ENCODE measurements at regions not wholly inside any gene's neighbourhood (a gene's known extent, or its start where the extent isn't known, plus 50 kb on each side); places are given as distances from the start of the nearest gene placed in this dataset.

DNA sequence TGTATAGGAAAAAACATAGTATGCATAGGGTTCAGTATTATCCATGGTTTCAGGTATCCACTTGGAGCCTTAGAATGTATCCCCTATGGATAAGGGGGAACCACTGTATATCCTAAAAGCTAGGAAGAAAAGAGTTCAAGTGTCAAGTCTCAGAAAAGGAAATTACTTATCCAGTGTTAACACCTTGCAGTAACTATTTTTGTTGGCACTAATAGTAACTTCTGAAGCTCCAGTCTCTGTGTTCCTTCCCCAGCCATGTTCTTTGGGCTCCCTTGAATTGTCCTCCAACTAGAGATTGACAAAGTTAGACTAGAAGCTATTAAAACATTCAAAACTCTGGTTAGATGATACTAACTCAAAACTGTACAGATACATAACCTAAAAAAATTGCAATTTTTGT lies 370.8 kb downstream of the NFIB start:
- DNase-seq (no peak), ATAC-seq (ENCODE audit: low read depth) (no peak)
- H3K4me1 Mint-ChIP-seq = no peaks in the 10 kb centered on the region
- no peaks in the 10 kb centered on the region for H3K9me3 Mint-ChIP-seq
- POLR2A ChIA-PET = no interaction called here
- no peak overlapping the region for H3K4me3 Mint-ChIP-seq
- no peak overlapping the region for H3K27ac Mint-ChIP-seq
- H3K36me3 Mint-ChIP-seq = no peaks in the 10 kb centered on the region
- H3K27me3 Mint-ChIP-seq = no peaks in the 10 kb centered on the region

DNA sequence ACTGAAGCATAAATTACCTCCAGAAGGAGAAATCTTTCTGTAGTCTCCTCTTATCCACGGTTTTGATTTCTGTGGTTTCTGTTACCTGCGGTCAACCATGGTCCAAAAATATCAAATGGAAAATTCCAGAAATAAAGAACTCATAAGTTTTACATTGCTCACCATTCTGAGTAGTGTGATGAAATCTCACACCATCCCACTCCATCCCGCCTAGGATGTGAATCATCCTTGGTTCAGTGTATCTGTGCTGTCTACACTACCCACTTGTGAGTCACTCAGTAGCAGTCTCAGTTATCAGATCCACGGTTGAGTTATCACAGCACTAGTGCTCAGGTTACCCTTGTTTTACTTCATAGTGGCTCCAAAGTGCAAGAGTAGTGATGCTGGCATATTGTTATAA lies 371.2 kb downstream of the NFIB start:
- no peak overlapping the region for H3K27ac Mint-ChIP-seq
- ATAC-seq (ENCODE audit: low read depth) (no peak), DNase-seq (no peak)
- no peak overlapping the region for H3K4me3 Mint-ChIP-seq
- no peaks in the 10 kb centered on the region for H3K9me3 Mint-ChIP-seq
- POLR2A ChIA-PET = no interaction called here
- H3K27me3 Mint-ChIP-seq = no peaks in the 10 kb centered on the region
- no peaks in the 10 kb centered on the region for H3K4me1 Mint-ChIP-seq
- no peaks in the 10 kb centered on the region for H3K36me3 Mint-ChIP-seq

- H3K27ac Mint-ChIP-seq = no peak overlapping the region
- H3K27me3 Mint-ChIP-seq = no peaks in the 10 kb centered on the region
- ATAC-seq (ENCODE audit: low read depth) = no peak
- DNase-seq = no peak
- H3K9me3 Mint-ChIP-seq = no peaks in the 10 kb centered on the region
- no peak overlapping the region for H3K4me3 Mint-ChIP-seq
- no peaks in the 10 kb centered on the region for H3K36me3 Mint-ChIP-seq
- no peaks in the 10 kb centered on the region for H3K4me1 Mint-ChIP-seq
- POLR2A ChIA-PET = no interaction called here
Measured at GRCh38 chr9:13942201-13942600, 371.7 kb downstream of the NFIB start.

DNA sequence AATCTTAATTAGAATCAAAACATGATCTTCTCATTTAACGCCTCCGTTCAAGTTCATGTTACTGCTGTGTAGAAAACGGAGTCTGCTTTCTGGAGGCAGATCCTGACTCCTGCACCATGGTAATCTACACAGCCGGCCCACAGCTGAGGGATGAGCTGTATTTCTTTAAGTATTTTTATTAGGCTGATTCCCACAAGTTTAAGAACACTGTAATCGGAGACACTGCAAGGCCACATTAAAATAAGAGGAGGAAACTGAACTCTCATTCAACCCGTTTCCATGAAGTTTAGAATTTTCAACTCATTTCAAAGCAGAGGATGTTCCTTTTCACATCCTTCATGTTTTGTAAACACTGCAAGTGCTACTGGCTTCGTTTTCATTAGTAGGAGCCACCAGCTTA lies 372.2 kb downstream of the NFIB start:
- Mint-ChIP-seq H3K4me3 (no peak overlapping the region), H3K36me3 (no peaks in the 10 kb centered on the region), H3K9me3 (no peaks in the 10 kb centered on the region), H3K27ac (no peak overlapping the region), H3K4me1 (no peaks in the 10 kb centered on the region), H3K27me3 (no peaks in the 10 kb centered on the region)
- ATAC-seq (ENCODE audit: low read depth) (no peak), DNase-seq (no peak)
- POLR2A ChIA-PET = no interaction called here

- Mint-ChIP-seq H3K27me3 (no peaks in the 10 kb centered on the region), H3K9me3 (no peaks in the 10 kb centered on the region), H3K4me3 (no peak overlapping the region), H3K27ac (no peak overlapping the region), H3K36me3 (no peaks in the 10 kb centered on the region), H3K4me1 (no peaks in the 10 kb centered on the region)
- DNase-seq (no peak), ATAC-seq (ENCODE audit: low read depth) (no peak)
- POLR2A ChIA-PET = no interaction called here
Measured at GRCh38 chr9:13939701-13940490, 374.0 kb downstream of the NFIB start.

- POLR2A ChIA-PET = no interaction called here
- H3K36me3 Mint-ChIP-seq = no peaks in the 10 kb centered on the region
- H3K4me3 Mint-ChIP-seq = no peak overlapping the region
- DNase-seq (no peak), ATAC-seq (ENCODE audit: low read depth) (no peak)
- H3K27ac Mint-ChIP-seq = no peak overlapping the region
- no peaks in the 10 kb centered on the region for H3K9me3 Mint-ChIP-seq
- no peaks in the 10 kb centered on the region for H3K4me1 Mint-ChIP-seq
- no peaks in the 10 kb centered on the region for H3K27me3 Mint-ChIP-seq
Measured at GRCh38 chr9:13939134-13939533, 374.8 kb downstream of the NFIB start.

DNA sequence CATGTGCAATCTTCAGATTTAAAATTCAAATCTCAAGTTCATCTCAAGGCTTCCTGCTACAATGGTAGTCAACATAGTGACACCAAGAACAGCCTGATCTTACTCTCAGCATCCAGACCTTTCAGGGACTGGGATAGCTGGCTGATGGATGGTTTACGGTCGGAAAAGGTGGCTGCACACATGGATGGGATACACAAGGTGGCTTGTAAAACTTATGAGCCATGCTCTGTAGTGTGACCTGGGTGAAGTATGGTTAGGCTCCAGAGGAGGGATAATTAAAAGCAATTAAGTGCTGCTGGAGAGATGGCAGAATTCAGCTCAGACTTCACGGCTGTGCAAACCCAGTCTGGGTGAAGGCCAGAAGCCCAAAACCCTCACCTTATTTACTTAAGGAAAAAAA lies 379.5 kb downstream of the NFIB start:
- Mint-ChIP-seq H3K9me3 (no peaks in the 10 kb centered on the region), H3K4me3 (no peak overlapping the region), H3K27ac (no peak overlapping the region), H3K27me3 (no peaks in the 10 kb centered on the region), H3K36me3 (no peaks in the 10 kb centered on the region), H3K4me1 (no peaks in the 10 kb centered on the region)
- POLR2A ChIA-PET = no interaction called here
- DNase-seq (no peak), ATAC-seq (ENCODE audit: low read depth) (no peak)

DNA sequence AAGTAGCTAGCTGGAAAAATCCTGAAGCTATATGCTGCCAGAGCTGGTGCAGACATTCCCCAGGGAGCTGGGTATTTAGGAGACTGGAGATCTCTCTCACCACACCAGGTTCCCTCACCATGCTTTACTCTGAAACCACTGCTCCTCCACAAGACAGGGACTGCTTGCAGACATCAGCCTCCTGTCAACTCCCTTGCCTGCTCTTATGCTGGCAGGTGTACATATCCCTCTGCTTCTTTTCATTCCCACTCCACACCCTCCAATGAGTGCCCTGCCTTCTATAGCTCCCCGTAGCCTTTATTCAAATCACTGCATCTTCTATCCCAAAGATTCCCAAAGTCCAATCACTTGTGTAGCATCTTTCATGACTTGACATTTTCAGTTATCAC lies 380.7 kb downstream of the NFIB start:
- Mint-ChIP-seq H3K4me1 (no peaks in the 10 kb centered on the region), H3K27me3 (no peaks in the 10 kb centered on the region), H3K27ac (no peak overlapping the region), H3K9me3 (no peaks in the 10 kb centered on the region), H3K36me3 (no peaks in the 10 kb centered on the region), H3K4me3 (no peak overlapping the region)
- ATAC-seq (ENCODE audit: low read depth) = no peak
- POLR2A ChIA-PET = no interaction called here
- no peak for DNase-seq

- Mint-ChIP-seq H3K4me1 (no peaks in the 10 kb centered on the region), H3K27ac (no peak overlapping the region), H3K9me3 (no peaks in the 10 kb centered on the region), H3K36me3 (no peaks in the 10 kb centered on the region), H3K27me3 (no peaks in the 10 kb centered on the region), H3K4me3 (no peak overlapping the region)
- DNase-seq (no peak), ATAC-seq (ENCODE audit: low read depth) (no peak)
- POLR2A ChIA-PET = no interaction called here
Measured at GRCh38 chr9:13932528-13933267, 381.2 kb downstream of the NFIB start.

GRCh38 chr9:13929013-13929412 lies 384.9 kb downstream of the NFIB start:
- no peak overlapping the region for H3K27ac Mint-ChIP-seq
- no peaks in the 10 kb centered on the region for H3K4me1 Mint-ChIP-seq
- H3K36me3 Mint-ChIP-seq = no peaks in the 10 kb centered on the region
- DNase-seq (no peak), ATAC-seq (ENCODE audit: low read depth) (no peak)
- H3K27me3 Mint-ChIP-seq = no peaks in the 10 kb centered on the region
- peaks cover 7% of the 10 kb centered on the region for H3K9me3 Mint-ChIP-seq
- POLR2A ChIA-PET = no interaction called here
- no peak overlapping the region for H3K4me3 Mint-ChIP-seq

DNA sequence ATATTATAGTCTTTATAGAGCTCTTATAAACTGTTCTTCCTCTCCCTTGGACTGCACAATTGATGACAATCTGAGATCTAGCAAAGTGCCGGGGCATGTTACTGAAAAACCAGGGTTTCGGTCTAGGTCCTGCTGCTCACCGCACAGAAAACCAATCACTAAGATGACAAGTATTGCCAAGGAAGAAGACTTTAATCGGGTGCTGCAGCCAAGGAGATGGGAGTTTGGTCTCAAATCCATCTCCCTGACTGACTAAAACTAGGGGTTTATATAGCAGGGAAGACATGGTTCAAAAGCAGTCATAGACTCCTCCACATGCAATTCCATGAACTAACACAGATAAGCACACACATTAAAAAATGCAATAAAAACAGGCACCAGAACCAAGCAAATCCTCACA lies 390.6 kb downstream of the NFIB start:
- no peaks in the 10 kb centered on the region for H3K4me1 Mint-ChIP-seq
- DNase-seq = no peak
- no peak overlapping the region for H3K4me3 Mint-ChIP-seq
- H3K27me3 Mint-ChIP-seq = no peaks in the 10 kb centered on the region
- H3K9me3 Mint-ChIP-seq = peaks cover 7% of the 10 kb centered on the region
- no peaks in the 10 kb centered on the region for H3K36me3 Mint-ChIP-seq
- ATAC-seq (ENCODE audit: low read depth) = no peak
- POLR2A ChIA-PET = no interaction called here
- H3K27ac Mint-ChIP-seq = no peak overlapping the region

GRCh38 chr9:13920557-13920956 lies 393.4 kb downstream of the NFIB start:
- Mint-ChIP-seq H3K27me3 (no peaks in the 10 kb centered on the region), H3K4me1 (no peaks in the 10 kb centered on the region), H3K9me3 (no peaks in the 10 kb centered on the region), H3K36me3 (no peaks in the 10 kb centered on the region), H3K4me3 (no peak overlapping the region), H3K27ac (no peak overlapping the region)
- DNase-seq (no peak), ATAC-seq (ENCODE audit: low read depth) (no peak)
- POLR2A ChIA-PET = no interaction called here

DNA sequence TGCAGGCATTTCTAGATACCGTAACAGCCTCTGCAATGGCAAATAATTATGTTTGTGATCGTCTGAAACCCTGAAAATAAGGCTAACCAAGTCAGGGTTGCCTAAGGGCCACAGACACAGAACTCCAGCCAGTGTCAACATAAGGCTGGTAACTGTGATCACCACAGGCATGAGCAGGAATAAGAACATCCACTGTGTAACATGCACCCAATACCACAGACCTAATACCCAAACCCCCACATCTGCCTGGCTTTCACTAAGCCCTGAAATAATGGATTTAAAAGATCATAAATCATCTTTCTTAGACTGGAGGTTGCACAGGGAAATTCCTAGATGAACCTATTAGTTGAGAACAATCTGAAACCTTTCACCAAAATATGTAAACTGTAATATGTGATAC lies 394.5 kb downstream of the NFIB start:
- H3K4me1 Mint-ChIP-seq = no peaks in the 10 kb centered on the region
- H3K36me3 Mint-ChIP-seq = no peaks in the 10 kb centered on the region
- no peak overlapping the region for H3K27ac Mint-ChIP-seq
- POLR2A ChIA-PET = no interaction called here
- no peaks in the 10 kb centered on the region for H3K27me3 Mint-ChIP-seq
- ATAC-seq (ENCODE audit: low read depth) (no peak), DNase-seq (no peak)
- no peaks in the 10 kb centered on the region for H3K9me3 Mint-ChIP-seq
- no peak overlapping the region for H3K4me3 Mint-ChIP-seq

DNA sequence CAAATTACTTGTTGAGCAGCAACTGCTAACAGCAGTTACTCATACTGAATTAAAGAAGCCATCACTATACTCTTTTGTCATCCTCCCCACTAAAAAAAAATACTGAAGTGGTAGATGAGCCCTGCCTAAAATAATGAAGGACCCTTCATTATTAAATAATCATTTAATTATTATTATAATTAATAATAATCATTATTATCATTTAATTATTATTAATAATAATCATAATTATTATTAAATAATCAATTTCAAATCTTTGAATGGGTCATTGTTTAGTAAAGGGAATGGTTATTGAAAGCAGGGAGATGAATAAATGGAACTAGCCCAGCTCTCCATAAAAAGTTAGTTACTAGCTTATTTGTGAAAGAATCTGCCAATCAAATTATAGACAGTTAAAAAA lies 396.4 kb downstream of the NFIB start:
- H3K9me3 Mint-ChIP-seq = no peaks in the 10 kb centered on the region
- no peak overlapping the region for H3K4me3 Mint-ChIP-seq
- no peaks in the 10 kb centered on the region for H3K27me3 Mint-ChIP-seq
- H3K36me3 Mint-ChIP-seq = no peaks in the 10 kb centered on the region
- POLR2A ChIA-PET = no interaction called here
- DNase-seq (no peak), ATAC-seq (ENCODE audit: low read depth) (no peak)
- H3K27ac Mint-ChIP-seq = no peak overlapping the region
- no peaks in the 10 kb centered on the region for H3K4me1 Mint-ChIP-seq

Measured in activated naive CD8-positive, alpha-beta T cell treated with anti-CD3 and anti-CD28 coated beads, Interleukin-2, amount 10 ng/mL, durations not matched to agents 7 days and 5 days (primary cell).